ENCODE measurements at regions not wholly inside any gene's neighbourhood (a gene's known extent, or its start where the extent isn't known, plus 50 kb on each side); places are given as distances from the start of the nearest gene placed in this dataset.

DNA sequence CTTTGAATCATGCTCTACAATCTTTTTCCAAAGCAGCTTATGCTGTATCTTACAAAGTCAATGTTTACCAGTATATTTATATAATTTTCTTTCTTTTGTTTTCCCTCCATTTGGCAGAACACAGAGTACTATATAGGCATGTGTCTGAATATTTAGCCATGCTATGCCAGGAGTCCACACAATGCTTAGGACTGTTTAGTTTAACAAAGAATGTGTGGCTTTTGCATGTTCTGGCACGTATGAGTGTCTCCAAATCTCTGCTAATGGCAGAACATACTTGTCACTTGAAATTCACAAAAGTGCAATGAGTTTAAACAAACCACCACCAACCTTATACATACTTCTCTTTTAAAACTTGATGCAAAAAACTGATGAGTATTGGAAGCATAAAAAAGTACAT is 268.0 kb downstream of the NR4A2 start:
- Histone ChIP-seq H4K5ac (ENCODE audit: insufficient read length, low read depth, low read length) (no peak overlapping the region), H3K23ac (ENCODE audit: insufficient read length) (no peak overlapping the region), H3K4ac (replicated peaks; ENCODE audit: insufficient read length, low read depth, low read length) (no peak overlapping the region), H2AFZ (ENCODE audit: low read length) (no peak overlapping the region), H2BK20ac (ENCODE audit: low read length) (no peak overlapping the region), H3K14ac (ENCODE audit: insufficient read length) (no peak overlapping the region), H2BK15ac (ENCODE audit: low read length) (no peak overlapping the region), H3K4me1 (replicated peaks in 1 of 4; ENCODE audit: control insufficient read depth in 3 of 4, insufficient read depth in 4 of 4, low read length in 3 of 4) (no peaks in the 10 kb centered on the region), H3K36me3 (ENCODE audit: control insufficient read depth in 2 of 4, insufficient read depth in 4 of 4, low read length in 3 of 4) (no peaks in the 10 kb centered on the region), H2BK5ac (ENCODE audit: low read depth, low read length) (no peak overlapping the region), H3K79me1 (ENCODE audit: low read depth, low read length) (no peaks in the 10 kb centered on the region), H4K91ac (replicated peaks; ENCODE audit: insufficient read length, low read length) (no peak overlapping the region), H2AK5ac (ENCODE audit: low read depth, low read length) (no peak overlapping the region), H4K20me1 (replicated peaks in 1 of 2; ENCODE audit: control insufficient read depth in 1 of 2, insufficient read depth in 2 of 2, low read length in 2 of 2) (no peaks in the 10 kb centered on the region), H2BK120ac (replicated peaks; ENCODE audit: low read depth, low read length) (no peak overlapping the region), H3K18ac (ENCODE audit: extremely low read depth, low read length) (no peak overlapping the region), H3K56ac (replicated peaks; ENCODE audit: insufficient read length, low read depth, low read length) (no peak overlapping the region), H2BK12ac (ENCODE audit: low read depth, low read length) (no peak overlapping the region), H3K27ac (ENCODE audit: low read depth, low read length) (no peak overlapping the region), H3K23me2 (ENCODE audit: low read depth, low read length) (no peaks in the 10 kb centered on the region), H4K8ac (ENCODE audit: extremely low read depth, insufficient read depth, low read length) (no peak overlapping the region), H3K79me2 (ENCODE audit: control insufficient read depth in 1 of 2, insufficient read depth in 2 of 2, low read length in 2 of 2) (no peaks in the 10 kb centered on the region), H3K9me3 (ENCODE audit: insufficient read depth in 2 of 2, low read depth in 1 of 2, low read length in 1 of 2) (no peaks in the 10 kb centered on the region), H3K9ac (replicated peaks in 1 of 4; ENCODE audit: extremely low read depth in 1 of 4, low read depth in 3 of 4, low read length in 3 of 4) (peak overlapping the region in 1 of 4 experiments; percentile 34; a peak in 1 of 7 replicates), H3K4me3 (ENCODE audit: extremely low read depth in 1 of 4, insufficient read depth in 2 of 4, low read depth in 3 of 4, low read length in 4 of 4) (no peak overlapping the region), H3K4me2 (ENCODE audit: insufficient read depth in 1 of 2, low read depth in 2 of 2, low read length in 2 of 2) (no peak overlapping the region), H3K27me3 (replicated peaks in 1 of 4; ENCODE audit: control insufficient read depth in 3 of 4, extremely low read depth in 1 of 4, insufficient read depth in 3 of 4, low read length in 3 of 4) (no peaks in the 10 kb centered on the region)
- WGBS, 2 experiments (ENCODE audit: extremely low coverage in 1 of 2, insufficient coverage in 1 of 2, insufficient read length in 1 of 2, insufficient replicate concordance in 2 of 2, low coverage in 1 of 2, low lambda C conversion rate in 2 of 2, missing lambda C conversion rate in 1 of 2), result 83% methylated on average over 1 of the region's 1 CpG; no CpG with 5 or more reads in 1 of the 2 experiments
- CTCF ChIA-PET (ENCODE audit: partially characterized antibody), result interaction anchor here (0.6 to 1.1 kb wide), 3 partner anchors 10 to 156 kb away, joined by 3 to 6 read pairs (median 3); no protein-coding TSS in a partner anchor
- POLR2A ChIA-PET (ENCODE audit: partially characterized antibody), result no interaction called here
- DNase-seq (ENCODE audit: low read depth in 1 of 2, low spot score in 2 of 2) (no peak), FAIRE-seq (no peak)
- TF ChIP-seq, protein P1, sequence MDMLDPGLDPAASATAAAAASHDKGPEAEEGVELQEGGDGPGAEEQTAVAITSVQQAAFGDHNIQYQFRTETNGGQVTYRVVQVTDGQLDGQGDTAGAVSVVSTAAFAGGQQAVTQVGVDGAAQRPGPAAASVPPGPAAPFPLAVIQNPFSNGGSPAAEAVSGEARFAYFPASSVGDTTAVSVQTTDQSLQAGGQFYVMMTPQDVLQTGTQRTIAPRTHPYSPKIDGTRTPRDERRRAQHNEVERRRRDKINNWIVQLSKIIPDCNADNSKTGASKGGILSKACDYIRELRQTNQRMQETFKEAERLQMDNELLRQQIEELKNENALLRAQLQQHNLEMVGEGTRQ (IDR thresholded peaks at IDR 0.05; ENCODE audit: low read length), result no peak
- TF ChIP-seq EGR1 (IDR thresholded peaks at IDR 0.05; ENCODE audit: borderline replicate concordance, low read depth, low read length), result no peak
- no peak for TF ChIP-seq GABPA (IDR thresholded peaks at IDR 0.05; ENCODE audit: borderline replicate concordance, insufficient read depth, low read length)
- TF ChIP-seq MAFK (IDR thresholded peaks at IDR 0.05; ENCODE audit: low read depth, low read length), result no peak
- TF ChIP-seq SIRT6 (IDR thresholded peaks at IDR 0.05; ENCODE audit: low read length), result no peak
- TF ChIP-seq CHD2 (IDR thresholded peaks at IDR 0.05; ENCODE audit: low read length), result no peak
- no peak for TF ChIP-seq TAF1 (IDR thresholded peaks at IDR 0.05; ENCODE audit: low read depth, low read length)
- TF ChIP-seq HDAC6 (IDR thresholded peaks at IDR 0.05; ENCODE audit: low read depth, low read length), result no peak
- no peak for TF ChIP-seq CBX5 (IDR thresholded peaks at IDR 0.05; ENCODE audit: low read depth, low read length)
- no peak for TF ChIP-seq BRCA1 (IDR thresholded peaks at IDR 0.05; ENCODE audit: low read depth, low read length)
- no peak for TF ChIP-seq POLR2AphosphoS5 (IDR thresholded peaks at IDR 0.05; ENCODE audit: low read depth, low read length)
- no peak for TF ChIP-seq RAD21 (IDR thresholded peaks at IDR 0.05 in 1 of 2, conservative IDR thresholded peaks at IDR 0.05 in 1 of 2; ENCODE audit: low read depth in 2 of 2, low read length in 2 of 2)
- no peak for TF ChIP-seq CREB1 (IDR thresholded peaks at IDR 0.05)
- no peak for TF ChIP-seq SIN3A (conservative IDR thresholded peaks at IDR 0.05 in 1 of 2, IDR thresholded peaks at IDR 0.05 in 1 of 2; ENCODE audit: low read depth in 1 of 2, low read length in 2 of 2)
- TF ChIP-seq CBX8 (IDR thresholded peaks at IDR 0.05; ENCODE audit: borderline replicate concordance, low read depth, low read length), result no peak

Data from H1 (cell line).